ENCODE measurements at regions not wholly inside any gene's neighbourhood (a gene's known extent, or its start where the extent isn't known, plus 50 kb on each side); places are given as distances from the start of the nearest gene placed in this dataset.

- TF ChIP-seq, protein P1, sequence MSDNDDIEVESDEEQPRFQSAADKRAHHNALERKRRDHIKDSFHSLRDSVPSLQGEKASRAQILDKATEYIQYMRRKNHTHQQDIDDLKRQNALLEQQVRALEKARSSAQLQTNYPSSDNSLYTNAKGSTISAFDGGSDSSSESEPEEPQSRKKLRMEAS (IDR thresholded peaks at IDR 0.05), result no peak
- TF ChIP-seq CREB1 (IDR thresholded peaks at IDR 0.05; ENCODE audit: low read depth), result no peak
- no peak for TF ChIP-seq TCF12 (IDR thresholded peaks at IDR 0.05; ENCODE audit: low read depth)
- TF ChIP-seq CEBPB (IDR thresholded peaks at IDR 0.05), result no peak
- no peak for TF ChIP-seq YY1 (IDR thresholded peaks at IDR 0.05; ENCODE audit: low read depth)
- TF ChIP-seq EGR1 (IDR thresholded peaks at IDR 0.05), result no peak
- TF ChIP-seq TAF1 (IDR thresholded peaks at IDR 0.05; ENCODE audit: low read depth), result no peak
- TF ChIP-seq NFIC (IDR thresholded peaks at IDR 0.05), result no peak
- TF ChIP-seq TEAD4 (IDR thresholded peaks at IDR 0.05), result no peak
- no peak for TF ChIP-seq ZBTB7A (IDR thresholded peaks at IDR 0.05; ENCODE audit: low read depth)
- TF ChIP-seq FOXM1 (IDR thresholded peaks at IDR 0.05; ENCODE audit: borderline replicate concordance, low read depth), result no peak
- TF ChIP-seq RAD21 (IDR thresholded peaks at IDR 0.05; ENCODE audit: low read depth), result no peak
Measured at GRCh38 chr9:102587281-102587680, 407.9 kb upstream of the CYLC2 start.

DNA sequence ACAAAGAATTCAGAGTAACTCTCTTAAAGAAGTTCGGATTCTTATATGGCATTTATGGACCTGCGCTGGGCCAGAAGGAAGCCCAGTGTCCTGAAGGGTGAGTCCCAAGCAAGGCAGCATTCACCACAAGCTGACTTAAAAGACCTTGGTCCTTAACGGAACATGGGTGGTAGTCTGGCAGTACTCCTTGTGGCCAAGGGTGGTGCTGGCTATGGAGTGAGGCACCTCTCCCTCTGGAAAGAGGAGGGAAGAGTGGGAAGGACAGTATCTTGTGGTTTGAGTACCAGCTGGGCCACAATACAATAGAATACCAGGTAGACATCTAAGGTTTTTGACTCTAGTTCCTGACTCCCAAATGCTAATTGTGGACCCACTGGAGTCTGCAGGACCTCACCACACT lies 425.7 kb upstream of the CYLC2 start:
- TF ChIP-seq CREB1 (IDR thresholded peaks at IDR 0.05; ENCODE audit: low read depth) (no peak), TAF1 (IDR thresholded peaks at IDR 0.05; ENCODE audit: low read depth) (no peak), TCF12 (IDR thresholded peaks at IDR 0.05; ENCODE audit: low read depth) (no peak), USF1 (IDR thresholded peaks at IDR 0.05) (no peak), RAD21 (IDR thresholded peaks at IDR 0.05; ENCODE audit: low read depth) (no peak), YY1 (IDR thresholded peaks at IDR 0.05; ENCODE audit: low read depth) (no peak), CEBPB (IDR thresholded peaks at IDR 0.05) (no peak), EGR1 (IDR thresholded peaks at IDR 0.05) (no peak), ZBTB7A (IDR thresholded peaks at IDR 0.05; ENCODE audit: low read depth) (no peak), NFIC (IDR thresholded peaks at IDR 0.05) (no peak)
- TF ChIP-seq, protein P1 (IDR thresholded peaks at IDR 0.05), result no peak
- TF ChIP-seq, protein P2, sequence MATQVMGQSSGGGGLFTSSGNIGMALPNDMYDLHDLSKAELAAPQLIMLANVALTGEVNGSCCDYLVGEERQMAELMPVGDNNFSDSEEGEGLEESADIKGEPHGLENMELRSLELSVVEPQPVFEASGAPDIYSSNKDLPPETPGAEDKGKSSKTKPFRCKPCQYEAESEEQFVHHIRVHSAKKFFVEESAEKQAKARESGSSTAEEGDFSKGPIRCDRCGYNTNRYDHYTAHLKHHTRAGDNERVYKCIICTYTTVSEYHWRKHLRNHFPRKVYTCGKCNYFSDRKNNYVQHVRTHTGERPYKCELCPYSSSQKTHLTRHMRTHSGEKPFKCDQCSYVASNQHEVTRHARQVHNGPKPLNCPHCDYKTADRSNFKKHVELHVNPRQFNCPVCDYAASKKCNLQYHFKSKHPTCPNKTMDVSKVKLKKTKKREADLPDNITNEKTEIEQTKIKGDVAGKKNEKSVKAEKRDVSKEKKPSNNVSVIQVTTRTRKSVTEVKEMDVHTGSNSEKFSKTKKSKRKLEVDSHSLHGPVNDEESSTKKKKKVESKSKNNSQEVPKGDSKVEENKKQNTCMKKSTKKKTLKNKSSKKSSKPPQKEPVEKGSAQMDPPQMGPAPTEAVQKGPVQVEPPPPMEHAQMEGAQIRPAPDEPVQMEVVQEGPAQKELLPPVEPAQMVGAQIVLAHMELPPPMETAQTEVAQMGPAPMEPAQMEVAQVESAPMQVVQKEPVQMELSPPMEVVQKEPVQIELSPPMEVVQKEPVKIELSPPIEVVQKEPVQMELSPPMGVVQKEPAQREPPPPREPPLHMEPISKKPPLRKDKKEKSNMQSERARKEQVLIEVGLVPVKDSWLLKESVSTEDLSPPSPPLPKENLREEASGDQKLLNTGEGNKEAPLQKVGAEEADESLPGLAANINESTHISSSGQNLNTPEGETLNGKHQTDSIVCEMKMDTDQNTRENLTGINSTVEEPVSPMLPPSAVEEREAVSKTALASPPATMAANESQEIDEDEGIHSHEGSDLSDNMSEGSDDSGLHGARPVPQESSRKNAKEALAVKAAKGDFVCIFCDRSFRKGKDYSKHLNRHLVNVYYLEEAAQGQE (IDR thresholded peaks at IDR 0.05; ENCODE audit: low read depth), result no peak

- no peak for TF ChIP-seq CREB1 (IDR thresholded peaks at IDR 0.05; ENCODE audit: low read depth)
- TF ChIP-seq RAD21 (IDR thresholded peaks at IDR 0.05; ENCODE audit: low read depth), result no peak
- no peak for TF ChIP-seq EP300 (IDR thresholded peaks at IDR 0.05; ENCODE audit: borderline replicate concordance)
- no peak for TF ChIP-seq ZBTB7A (IDR thresholded peaks at IDR 0.05; ENCODE audit: low read depth)
- no peak for TF ChIP-seq TEAD4 (IDR thresholded peaks at IDR 0.05)
- no peak for TF ChIP-seq YY1 (IDR thresholded peaks at IDR 0.05; ENCODE audit: low read depth)
- TF ChIP-seq, protein P1 (IDR thresholded peaks at IDR 0.05), result no peak
- TF ChIP-seq NFIC (IDR thresholded peaks at IDR 0.05), result no peak
- no peak for TF ChIP-seq FOXM1 (IDR thresholded peaks at IDR 0.05; ENCODE audit: borderline replicate concordance, low read depth)
- no peak for TF ChIP-seq CEBPB (IDR thresholded peaks at IDR 0.05)
- TF ChIP-seq EGR1 (IDR thresholded peaks at IDR 0.05), result no peak
- no peak for TF ChIP-seq TCF12 (IDR thresholded peaks at IDR 0.05; ENCODE audit: low read depth)
- no peak for TF ChIP-seq TAF1 (IDR thresholded peaks at IDR 0.05; ENCODE audit: low read depth)
- TF ChIP-seq, protein P2 (IDR thresholded peaks at IDR 0.05; ENCODE audit: low read depth), result no peak
- TF ChIP-seq USF1 (IDR thresholded peaks at IDR 0.05), result no peak
Measured at GRCh38 chr9:102551346-102551745, 443.8 kb upstream of the CYLC2 start.

GRCh38 chr9:102550886-102551285 lies 444.2 kb upstream of the CYLC2 start:
- TF ChIP-seq TEAD4 (IDR thresholded peaks at IDR 0.05) (no peak), YY1 (IDR thresholded peaks at IDR 0.05; ENCODE audit: low read depth) (no peak), NFIC (IDR thresholded peaks at IDR 0.05) (no peak), CEBPB (IDR thresholded peaks at IDR 0.05) (no peak), USF1 (IDR thresholded peaks at IDR 0.05) (no peak), RAD21 (IDR thresholded peaks at IDR 0.05; ENCODE audit: low read depth) (no peak), EP300 (IDR thresholded peaks at IDR 0.05; ENCODE audit: borderline replicate concordance) (no peak), CREB1 (IDR thresholded peaks at IDR 0.05; ENCODE audit: low read depth) (no peak), TCF12 (IDR thresholded peaks at IDR 0.05; ENCODE audit: low read depth) (no peak)
- TF ChIP-seq, protein P2 (IDR thresholded peaks at IDR 0.05; ENCODE audit: low read depth), result no peak

All from Ishikawa (cell line).